Panc1 (cell line): ENCODE measurements at regions not wholly inside any gene's neighbourhood (a gene's known extent, or its start where the extent isn't known, plus 50 kb on each side); places are given as distances from the start of the nearest gene placed in this dataset.

Source experiments
- CTCF ChIP-seq: fragments of 450-650 bp; IDR thresholded peaks from 2 replicates; pipeline ENCODE4 v1.5.1; 2017; ENCODE audit warnings: mild to moderate bottlenecking
- POLR2AphosphoS5 ChIP-seq: IDR thresholded peaks from 2 replicates; pipeline ENCODE4 v1.6.1; 2012; ENCODE audit warnings: mild to moderate bottlenecking, low read depth, low read length, moderate library complexity
- REST ChIP-seq, 2 experiments: IDR thresholded peaks; 2 replicates each; pipeline ENCODE4 v1.6.1; 2011 to 2012; ENCODE audit warnings: low read depth in 2 of 2, control low read depth in 1 of 2, low read length in 1 of 2, mild to moderate bottlenecking in 1 of 2, moderate library complexity in 1 of 2; ENCODE audit not compliant: insufficient read depth in 1 of 2
- SIN3A ChIP-seq: IDR thresholded peaks from 2 replicates; pipeline ENCODE4 v1.6.1; 2012; ENCODE audit warnings: low read depth, mild to moderate bottlenecking, low read length, moderate library complexity, borderline replicate concordance; ENCODE audit not compliant: insufficient read depth
- TCF7L2 ChIP-seq: IDR thresholded peaks from 2 replicates; pipeline ENCODE4 v1.6.1; 2011; ENCODE audit warnings: mild to moderate bottlenecking, low read depth, low read length, inconsistent platforms

- TF ChIP-seq CTCF, result no peak
- no peak for TF ChIP-seq POLR2AphosphoS5
- TF ChIP-seq REST (IDR thresholded peaks at IDR 0.05; ENCODE audit: insufficient read depth in 1 of 2, low read depth in 2 of 2, low read length in 1 of 2), result no peak
- no peak for TF ChIP-seq TCF7L2
- TF ChIP-seq SIN3A, result no peak
Measured at GRCh38 chr10:45179691-45180090, 135.7 kb downstream of the OR13A1 start.
